ENCODE measurements at regions not wholly inside any gene's neighbourhood (a gene's known extent, or its start where the extent isn't known, plus 50 kb on each side); places are given as distances from the start of the nearest gene placed in this dataset.

DNA sequence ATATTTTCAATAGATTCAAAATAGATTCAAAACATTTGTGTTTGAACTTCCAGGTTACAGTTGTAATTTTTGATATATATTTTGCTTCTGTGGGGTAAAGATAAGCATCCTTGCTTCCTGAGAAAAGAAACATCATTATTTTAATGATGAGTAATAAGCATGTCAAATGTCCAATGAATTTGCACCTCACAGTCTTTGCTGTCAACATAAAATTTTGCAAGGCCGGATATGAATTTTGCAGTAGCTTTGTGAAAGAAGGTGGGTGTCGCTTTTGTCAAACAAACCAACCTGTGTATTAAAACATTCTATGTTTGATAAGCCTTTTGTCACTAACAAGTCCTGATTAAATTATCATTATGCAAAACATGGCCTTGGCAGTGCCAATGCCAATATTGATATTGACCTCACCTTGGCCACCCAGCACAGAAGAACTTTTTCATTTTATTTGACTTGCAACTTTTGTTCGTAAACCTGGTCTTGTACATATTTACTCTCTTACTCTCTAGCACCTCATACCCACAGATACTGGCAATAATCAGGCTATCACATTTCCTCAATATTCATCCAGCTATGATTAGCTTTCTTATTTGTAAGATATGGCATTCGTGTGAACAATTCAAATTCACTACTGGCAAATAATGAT is 645.0 kb upstream of the KLF4 start:
- TF ChIP-seq CTCF (IDR thresholded peaks at IDR 0.05), result no peak
- peaks cover 0 to 7% (median 0%) of the 10 kb centered on the region in 3 donors for H3K9me3 ChIP-seq
- H3K36me3 ChIP-seq, result no peaks in the 10 kb centered on the region
- peaks cover 0 to 9% (median 0%) of the 10 kb centered on the region in 4 donors for H3K4me1 ChIP-seq
- intact Hi-C loops (cut with DNase I; ENCODE audit: low total_unique reads), result no loop called here
- H3K27ac ChIP-seq, result no peak overlapping the region
- H3K27me3 ChIP-seq, result no peaks in the 10 kb centered on the region
- DNase-seq, result no peak
- no peak overlapping the region for H3K4me3 ChIP-seq

- H3K27me3 ChIP-seq, result no peaks in the 10 kb centered on the region
Measured at GRCh38 chr9:108133680-108134079, 644.1 kb upstream of the KLF4 start.

GRCh38 chr9:108133101-108133500 is 643.5 kb upstream of the KLF4 start:
- Histone ChIP-seq H3K36me3 (no peaks in the 10 kb centered on the region), H3K4me1 (peaks cover 0 to 9% (median 0%) of the 10 kb centered on the region in 4 donors), H3K27ac (no peak overlapping the region), H3K9me3 (peaks cover 0 to 7% (median 0%) of the 10 kb centered on the region in 3 donors), H3K4me3 (no peak overlapping the region), H3K27me3 (no peaks in the 10 kb centered on the region)
- no peak for DNase-seq
- no peak for TF ChIP-seq CTCF (IDR thresholded peaks at IDR 0.05)
- intact Hi-C loops (cut with DNase I; ENCODE audit: low total_unique reads), result no loop called here

More at GRCh38 chr9:108133680-108134079, 644.1 kb upstream of the KLF4 start:
- Histone ChIP-seq H3K36me3 (no peaks in the 10 kb centered on the region), H3K9me3 (peaks cover 0 to 7% (median 0%) of the 10 kb centered on the region in 3 donors), H3K4me1 (peaks cover 0 to 9% (median 0%) of the 10 kb centered on the region in 4 donors), H3K27ac (no peak overlapping the region), H3K4me3 (no peak overlapping the region)
- intact Hi-C loops (cut with DNase I; ENCODE audit: low total_unique reads), result no loop called here
- DNase-seq, result no peak
- no peak for TF ChIP-seq CTCF (IDR thresholded peaks at IDR 0.05)

- H3K27ac ChIP-seq, result no peak overlapping the region
- H3K27me3 ChIP-seq, result no peaks in the 10 kb centered on the region
- H3K9me3 ChIP-seq, result peaks cover 0 to 4% (median 0%) of the 10 kb centered on the region in 3 donors
- DNase-seq, result no peak
- no peak for TF ChIP-seq CTCF (IDR thresholded peaks at IDR 0.05)
- intact Hi-C loops (cut with DNase I; ENCODE audit: low total_unique reads), result no loop called here
- no peak overlapping the region for H3K4me3 ChIP-seq
- H3K36me3 ChIP-seq, result no peaks in the 10 kb centered on the region
- no peaks in the 10 kb centered on the region for H3K4me1 ChIP-seq
Measured at GRCh38 chr9:108130905-108131304, 641.3 kb upstream of the KLF4 start.

DNA sequence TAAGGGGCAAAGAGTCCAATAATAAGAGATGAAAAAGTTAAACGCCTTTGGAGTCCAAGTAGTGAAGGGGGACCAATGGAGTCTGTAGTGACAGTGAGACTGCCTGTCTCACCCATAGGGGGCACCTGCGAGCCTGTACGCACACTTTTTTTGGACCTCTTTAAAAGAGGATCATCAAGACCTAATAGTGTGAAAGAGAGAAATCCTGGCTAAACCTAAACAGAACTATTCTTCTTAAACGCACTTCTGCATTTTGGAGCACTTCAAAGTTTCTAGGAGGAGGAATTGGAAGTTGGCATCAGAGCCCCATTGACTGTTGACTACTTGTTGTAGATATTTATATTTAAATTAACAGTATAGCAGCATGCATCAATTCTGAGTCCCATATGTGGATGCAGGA is 636.1 kb upstream of the KLF4 start:
- H3K27ac ChIP-seq, result no peak overlapping the region
- H3K36me3 ChIP-seq, result no peaks in the 10 kb centered on the region
- TF ChIP-seq CTCF (IDR thresholded peaks at IDR 0.05), result no peak
- DNase-seq, result peak in 1 of 2 donors; percentile 23
- no peaks in the 10 kb centered on the region for H3K4me1 ChIP-seq
- intact Hi-C loops (cut with DNase I; ENCODE audit: low total_unique reads), result no loop called here
- peaks cover 0 to 6% (median 0%) of the 10 kb centered on the region in 3 donors for H3K9me3 ChIP-seq
- H3K4me3 ChIP-seq, result no peak overlapping the region
- no peaks in the 10 kb centered on the region for H3K27me3 ChIP-seq
